ENCODE measurements at regions not wholly inside any gene's neighbourhood (a gene's known extent, or its start where the extent isn't known, plus 50 kb on each side); places are given as distances from the start of the nearest gene placed in this dataset.

DNA sequence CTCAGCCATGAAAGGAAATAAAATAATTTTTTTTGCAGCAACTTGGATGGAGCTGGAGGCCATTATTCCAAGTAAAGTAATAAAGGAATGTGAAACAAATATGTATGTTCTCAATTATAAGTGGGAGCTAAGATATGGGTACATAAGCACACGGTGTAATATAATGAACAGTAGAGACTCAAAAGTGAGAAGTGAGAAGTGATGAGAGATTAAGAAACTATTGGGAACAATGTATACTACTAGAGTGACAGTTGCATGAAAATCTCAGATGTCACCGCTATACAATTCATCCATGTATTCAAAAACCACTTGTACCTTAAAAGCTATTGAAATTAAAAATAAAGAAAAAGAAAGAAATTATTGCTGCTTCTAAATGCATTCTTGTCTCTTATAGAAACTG is 182.9 kb upstream of the TACR3 start:
- TF ChIP-seq TAF1 (IDR thresholded peaks at IDR 0.05; ENCODE audit: borderline replicate concordance, low read depth, low read length) (no peak), POLR2A (IDR thresholded peaks at IDR 0.05; ENCODE audit: low read depth, low read length) (no peak)

Measured in GM12892 (cell line).